Progenitor cell of endocrine pancreas (in vitro differentiated cells): ENCODE measurements at regions not wholly inside any gene's neighbourhood (a gene's known extent, or its start where the extent isn't known, plus 50 kb on each side); places are given as distances from the start of the nearest gene placed in this dataset.
"Not testable (repeated sequence)": the region's sequence is repeated elsewhere in the genome, so short reads cannot be mapped to it uniquely, and the experiment has no call there.

Experiments used
- DNase-seq: peaks from one replicate; pipeline ENCODE4 v3.0.0; 2021; ENCODE audit warnings: low spot score; ENCODE audit not compliant: unreplicated experiment
- H3K27ac Mint-ChIP-seq: 2 replicates; pipeline ENCODE4 v1.8.0; 2021; ENCODE audit warnings: mild to moderate bottlenecking, moderate library complexity, mixed read lengths
- H3K27me3 Mint-ChIP-seq: 2 replicates; pipeline ENCODE4 v1.8.0; 2021; ENCODE audit warnings: mixed read lengths
- H3K36me3 Mint-ChIP-seq: 2 replicates; pipeline ENCODE4 v1.8.0; 2022; ENCODE audit warnings: mixed read lengths; ENCODE audit not compliant: insufficient read depth
- H3K4me1 Mint-ChIP-seq: 2 replicates; pipeline ENCODE4 v1.8.0; 2021; ENCODE audit warnings: low read depth, mixed read lengths
- H3K4me3 Mint-ChIP-seq: 2 replicates; pipeline ENCODE4 v1.8.0; 2021; ENCODE audit warnings: low read depth, mild to moderate bottlenecking, moderate library complexity, mixed read lengths
- H3K9me3 Mint-ChIP-seq: 2 replicates; pipeline ENCODE4 v1.8.0; 2021; ENCODE audit warnings: low read depth, mixed read lengths
- CTCF ChIP-seq: fragments of 200-600 bp; sonication (generic); IDR thresholded peaks from one replicate; pipeline ENCODE4 v1.5.0; 2021; ENCODE audit warnings: antibody characterized with exemption, mild to moderate bottlenecking; ENCODE audit not compliant: unreplicated experiment

- DNase-seq = no peak
- Mint-ChIP-seq H3K36me3 (no peaks in the 10 kb centered on the region), H3K27me3 (peaks cover 15% of the 10 kb centered on the region), H3K4me3 (no peak overlapping the region), H3K9me3 (no peaks in the 10 kb centered on the region), H3K27ac (peak overlapping the region; percentile 12), H3K4me1 (peaks cover 18% of the 10 kb centered on the region)
- no peak for TF ChIP-seq CTCF
Observed at GRCh38 chr1:229170778-229171505, 100.0 kb upstream of the RAB4A start.

- Mint-ChIP-seq H3K36me3 (no peaks in the 10 kb centered on the region), H3K4me1 (peaks cover 17% of the 10 kb centered on the region), H3K9me3 (no peaks in the 10 kb centered on the region), H3K27ac (no peak overlapping the region), H3K27me3 (peaks cover 13% of the 10 kb centered on the region), H3K4me3 (no peak overlapping the region)
- TF ChIP-seq CTCF = no peak
- DNase-seq = no peak
Observed at GRCh38 chr1:229171934-229172333, 99.0 kb upstream of the RAB4A start.

DNA sequence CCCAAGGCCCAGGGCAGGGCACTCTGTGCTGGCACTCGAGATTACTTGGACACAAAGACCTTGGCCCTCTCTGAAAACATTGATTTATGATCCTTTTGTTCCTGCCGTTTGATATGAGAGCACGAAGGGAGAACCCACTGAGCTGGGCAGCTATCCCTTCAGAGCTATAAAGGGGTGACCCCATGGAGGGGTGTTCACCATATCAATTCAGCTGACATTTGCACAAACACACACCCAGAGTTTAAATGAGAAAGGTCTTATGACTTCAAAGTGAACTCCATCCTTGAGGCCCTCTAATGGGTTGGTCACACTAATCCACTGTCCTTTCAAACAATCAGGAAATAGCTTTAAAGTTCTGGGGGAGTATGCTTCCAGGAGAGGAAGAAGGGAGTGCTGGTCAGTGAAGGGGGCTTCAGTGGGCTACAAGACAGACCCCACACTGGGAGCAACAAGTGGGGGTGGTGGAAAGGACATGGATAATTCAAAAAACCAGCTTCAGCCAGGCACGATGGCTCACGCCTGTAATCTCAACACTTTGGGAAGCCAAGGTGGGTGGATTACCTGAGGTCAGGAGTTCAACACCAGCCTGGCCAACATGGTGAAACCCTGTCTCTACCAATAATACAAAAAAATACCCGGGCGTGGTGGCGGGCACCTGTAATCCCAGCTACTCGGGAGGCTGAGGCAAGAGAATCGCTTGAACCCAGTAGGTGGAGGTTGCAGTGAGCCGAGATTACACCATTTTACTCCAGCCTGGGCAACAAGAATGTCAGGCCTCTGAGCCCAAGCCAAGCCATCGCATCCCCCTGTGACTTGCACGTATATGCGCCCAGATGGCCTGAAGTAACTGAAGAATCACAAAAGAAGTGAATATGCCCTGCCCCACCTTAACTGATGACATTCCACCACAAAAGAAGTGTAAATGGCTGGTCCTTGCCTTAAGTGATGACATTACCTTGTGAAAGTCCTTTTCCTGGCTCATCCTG is 97.1 kb upstream of the RAB4A start:
- DNase-seq, H3K9me3 Mint-ChIP-seq, H3K36me3 Mint-ChIP-seq, H3K27me3 Mint-ChIP-seq, H3K4me3 Mint-ChIP-seq: not testable (repeated sequence)
- peaks cover 16% of the 10 kb centered on the region for H3K4me1 Mint-ChIP-seq
- peak overlapping the region; percentile 22 for H3K27ac Mint-ChIP-seq

DNA sequence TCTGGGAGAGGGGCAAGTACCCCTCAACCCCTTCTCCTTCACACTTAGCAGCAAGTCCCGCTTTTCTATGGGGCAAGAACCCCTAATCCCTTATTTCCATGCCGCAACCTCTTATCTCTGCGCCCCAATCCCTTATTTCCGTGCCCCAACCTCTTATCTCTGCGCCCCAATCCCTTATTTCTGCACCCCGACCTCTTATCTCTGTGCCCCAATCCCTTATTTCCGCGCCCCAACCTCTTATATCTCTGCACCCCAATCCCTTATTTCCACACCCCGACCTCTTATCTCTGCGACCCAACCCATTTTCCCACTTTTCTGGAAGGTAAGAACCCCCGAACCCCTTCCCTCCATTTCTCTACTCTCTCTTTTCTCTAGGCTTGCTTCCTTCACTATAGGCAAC is 95.6 kb upstream of the RAB4A start:
- not testable (repeated sequence) for H3K27ac Mint-ChIP-seq, H3K36me3 Mint-ChIP-seq, H3K4me3 Mint-ChIP-seq, H3K27me3 Mint-ChIP-seq, DNase-seq, H3K9me3 Mint-ChIP-seq
- peaks cover 14% of the 10 kb centered on the region for H3K4me1 Mint-ChIP-seq

DNA sequence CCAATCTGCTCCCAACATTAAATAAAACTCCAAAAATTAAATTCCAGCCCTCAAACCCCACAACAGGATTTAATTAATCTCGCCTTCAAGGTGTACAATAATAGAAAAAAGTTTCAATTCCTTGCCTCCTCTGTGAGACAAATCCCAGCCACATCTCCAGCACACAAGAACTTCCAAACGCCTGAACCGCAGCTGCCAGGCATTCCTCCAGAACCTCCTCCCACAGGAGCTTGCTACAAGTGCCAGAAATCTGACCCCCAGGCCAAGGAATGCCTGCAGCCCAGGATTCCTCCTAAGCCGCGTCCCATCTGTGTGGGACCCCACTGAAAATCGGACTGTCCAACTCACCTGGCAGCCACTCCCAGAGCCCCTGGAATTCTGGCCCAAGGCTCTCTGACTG is 94.5 kb upstream of the RAB4A start:
- not testable (repeated sequence) for H3K4me3 Mint-ChIP-seq, DNase-seq, H3K9me3 Mint-ChIP-seq, H3K36me3 Mint-ChIP-seq, H3K27ac Mint-ChIP-seq, H3K27me3 Mint-ChIP-seq, H3K4me1 Mint-ChIP-seq

DNA sequence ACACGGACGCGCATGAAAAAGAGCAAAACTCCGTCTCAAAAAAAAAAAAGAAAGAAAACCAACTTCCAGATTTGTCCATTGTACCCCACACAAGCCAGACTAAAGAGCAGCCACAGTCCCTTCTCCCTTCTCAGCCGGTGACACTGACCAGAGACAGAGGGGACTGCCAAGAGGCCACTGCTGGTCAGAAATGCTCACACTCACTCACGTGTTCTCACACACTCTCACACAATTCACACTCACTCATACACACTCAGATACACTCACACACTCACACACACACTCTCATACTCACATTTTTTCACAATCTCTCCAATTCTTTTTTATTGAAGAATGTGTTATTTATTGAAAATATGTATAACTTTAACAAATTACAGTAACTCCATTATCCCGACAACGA is 90.8 kb upstream of the RAB4A start:
- no peaks in the 10 kb centered on the region for H3K36me3 Mint-ChIP-seq
- H3K27me3 Mint-ChIP-seq = no peaks in the 10 kb centered on the region
- no peak overlapping the region for H3K27ac Mint-ChIP-seq
- no peak overlapping the region for H3K4me3 Mint-ChIP-seq
- H3K4me1 Mint-ChIP-seq = peaks cover 16% of the 10 kb centered on the region
- DNase-seq = no peak
- no peak for TF ChIP-seq CTCF
- H3K9me3 Mint-ChIP-seq = no peaks in the 10 kb centered on the region
